Endothelial cell (in vitro differentiated cells): ENCODE measurements at regions not wholly inside any gene's neighbourhood (a gene's known extent, or its start where the extent isn't known, plus 50 kb on each side); places are given as distances from the start of the nearest gene placed in this dataset.

Experiments
- DNase-seq: peaks from one replicate; pipeline ENCODE4 v3.0.0; 2021; ENCODE audit warnings: low spot score
- H3K27ac Mint-ChIP-seq: one replicate; pipeline ENCODE4 v1.8.0; 2021; ENCODE audit warnings: mixed read lengths, inconsistent platforms; ENCODE audit not compliant: unreplicated experiment
- H3K27me3 Mint-ChIP-seq: one replicate; pipeline ENCODE4 v1.8.0; 2021; ENCODE audit warnings: mild to moderate bottlenecking, moderate library complexity, mixed read lengths, inconsistent platforms; ENCODE audit not compliant: unreplicated experiment
- H3K36me3 Mint-ChIP-seq: one replicate; pipeline ENCODE4 v1.8.0; 2021; ENCODE audit warnings: mild to moderate bottlenecking, low read depth, mixed read lengths, inconsistent platforms; ENCODE audit not compliant: unreplicated experiment
- H3K4me1 Mint-ChIP-seq: one replicate; pipeline ENCODE4 v1.8.0; 2021; ENCODE audit warnings: mild to moderate bottlenecking, mixed read lengths, inconsistent platforms; ENCODE audit not compliant: unreplicated experiment
- H3K4me3 Mint-ChIP-seq: one replicate; pipeline ENCODE4 v1.8.0; 2021; ENCODE audit warnings: mild to moderate bottlenecking, mixed read lengths, inconsistent platforms; ENCODE audit not compliant: unreplicated experiment
- H3K9me3 Mint-ChIP-seq: one replicate; pipeline ENCODE4 v1.8.0; 2021; ENCODE audit warnings: mixed read lengths, inconsistent platforms; ENCODE audit not compliant: unreplicated experiment
- CTCF ChIP-seq: fragments of 200-600 bp; sonication (generic); IDR thresholded peaks from one replicate; pipeline ENCODE4 v1.5.0; 2021; ENCODE audit warnings: antibody characterized with exemption; ENCODE audit not compliant: unreplicated experiment

DNA sequence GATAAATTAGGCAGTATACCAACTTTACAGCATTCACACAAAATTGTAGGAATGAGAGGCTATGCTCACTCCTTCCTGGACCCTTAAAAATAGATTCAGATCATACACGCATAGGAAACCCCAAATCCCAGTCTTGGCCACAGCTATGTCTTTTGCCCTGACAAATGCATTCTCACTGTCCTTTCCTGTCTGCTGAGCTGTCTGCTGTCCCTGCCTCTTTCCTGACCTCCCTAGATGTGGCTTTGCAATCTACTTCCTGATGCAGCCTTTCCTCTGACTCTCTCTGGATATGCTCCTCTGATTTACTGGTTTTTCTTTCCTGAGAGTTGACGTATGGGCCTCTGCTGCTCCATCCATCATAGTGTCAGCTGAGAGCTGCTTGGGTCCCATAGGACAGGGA, 59.8 kb upstream of the SLC35F3 start:
- Mint-ChIP-seq H3K27ac (no peak overlapping the region), H3K4me1 (peaks cover 5% of the 10 kb centered on the region), H3K27me3 (no peaks in the 10 kb centered on the region), H3K36me3 (no peaks in the 10 kb centered on the region), H3K9me3 (no peaks in the 10 kb centered on the region), H3K4me3 (no peak overlapping the region)
- peak; percentile 5 for DNase-seq
- no peak for TF ChIP-seq CTCF
